WTC11 (cell line): ENCODE measurements at regions not wholly inside any gene's neighbourhood (a gene's known extent, or its start where the extent isn't known, plus 50 kb on each side); places are given as distances from the start of the nearest gene placed in this dataset.

Experiments used
- ATAC-seq: fragments of 200-7000 bp; cut with Tn5 transposase; 2 replicates; pipeline ENCODE4 v1.10.0; 2021; ENCODE audit warnings: mild to moderate bottlenecking, moderate library complexity
- CTCF ChIA-PET: fragments of 300-600 bp; sonication (Branson Sonifier 250); formaldehyde crosslinking; loops from one replicate; lab custom pipeline; 2021; ENCODE audit warnings: antibody characterized with exemption; lab: Charles Lee
- POLR2A ChIA-PET: fragments of 350-600 bp; sonication (Branson Sonifier 250); formaldehyde crosslinking; loops from one replicate; lab custom pipeline; 2021; ENCODE audit warnings: antibody characterized with exemption; lab: Charles Lee
- DNase-seq: peaks from one replicate; pipeline ENCODE4 v3.0.0; 2021; ENCODE audit warnings: low spot score
- H3K27ac Mint-ChIP-seq: 2 replicates; pipeline ENCODE4 v1.8.0; 2021; ENCODE audit warnings: mixed read lengths
- H3K27me3 Mint-ChIP-seq: 2 replicates; pipeline ENCODE4 v1.8.0; 2021; ENCODE audit warnings: low read depth, mild to moderate bottlenecking, moderate library complexity, mixed read lengths
- H3K36me3 Mint-ChIP-seq: 2 replicates; pipeline ENCODE4 v1.8.0; 2021; ENCODE audit warnings: mixed read lengths
- H3K4me1 Mint-ChIP-seq: 2 replicates; pipeline ENCODE4 v1.8.0; 2022; ENCODE audit warnings: mixed read lengths
- H3K4me3 Mint-ChIP-seq: 2 replicates; pipeline ENCODE4 v1.8.0; 2021; ENCODE audit warnings: mild to moderate bottlenecking, moderate library complexity, mixed read lengths
- H3K9me3 Mint-ChIP-seq: 2 replicates; pipeline ENCODE4 v1.8.0; 2021; ENCODE audit warnings: mixed read lengths
- EMX1 ChIP-seq: fragments of 250-450 bp; sonication (Bioruptor Pico); IDR thresholded peaks from 2 replicates; pipeline ENCODE4 v1.8.0; 2021; ENCODE audit warnings: mild to moderate bottlenecking
- ESRRA ChIP-seq: sonication (generic); formaldehyde crosslinking; IDR thresholded peaks from 2 replicates; pipeline ENCODE4 v1.8.1; 2022; ENCODE audit warnings: mild to moderate bottlenecking, missing genetic modification reagents, borderline replicate concordance
- IRF2 ChIP-seq: sonication (generic); formaldehyde crosslinking; IDR thresholded peaks from 2 replicates; pipeline ENCODE4 v1.8.0; 2022; ENCODE audit warnings: low read depth, missing genetic modification reagents, borderline replicate concordance
- KAT7 ChIP-seq: sonication (generic); formaldehyde crosslinking; IDR thresholded peaks from 2 replicates; pipeline ENCODE4 v1.8.1; 2023; ENCODE audit warnings: missing genetic modification reagents, mild to moderate bottlenecking, borderline replicate concordance
- NR2C2 ChIP-seq: sonication (generic); formaldehyde crosslinking; IDR thresholded peaks from 2 replicates; pipeline ENCODE4 v1.8.0; 2022; ENCODE audit warnings: mild to moderate bottlenecking, missing genetic modification reagents
- TEAD1 ChIP-seq: sonication (generic); formaldehyde crosslinking; IDR thresholded peaks from 2 replicates; pipeline ENCODE4 v1.8.0; 2022; ENCODE audit warnings: mild to moderate bottlenecking, missing genetic modification reagents
- TF ChIP-seq, protein P1 (sequence below): sonication (generic); formaldehyde crosslinking; IDR thresholded peaks from 2 replicates; pipeline ENCODE4 v1.8.0; 2023; ENCODE audit warnings: missing genetic modification reagents, mild to moderate bottlenecking, borderline replicate concordance
- TF ChIP-seq, protein P2 (sequence below): sonication (generic); formaldehyde crosslinking; IDR thresholded peaks from 2 replicates; pipeline ENCODE4 v1.8.1; 2023; ENCODE audit warnings: mild to moderate bottlenecking, missing genetic modification reagents
- TF ChIP-seq, protein P3 (sequence below): sonication (generic); formaldehyde crosslinking; IDR thresholded peaks from 2 replicates; pipeline ENCODE4 v1.8.0; 2023; ENCODE audit warnings: missing genetic modification reagents
- TF ChIP-seq, protein P4 (sequence below): fragments of 200-600 bp; IDR thresholded peaks from 2 replicates; pipeline ENCODE4 v1.8.0; 2022; ENCODE audit warnings: antibody characterized with exemption
- TF ChIP-seq, protein P5 (sequence below): sonication (generic); formaldehyde crosslinking; IDR thresholded peaks from 2 replicates; pipeline ENCODE4 v1.8.0; 2023; ENCODE audit warnings: mild to moderate bottlenecking, missing genetic modification reagents
- TF ChIP-seq, protein P6 (sequence below): fragments of 250-450 bp; sonication (Bioruptor Pico); conservative IDR thresholded peaks from 2 replicates; pipeline ENCODE4 v1.9.0; 2021; ENCODE audit warnings: mild to moderate bottlenecking
- TF ChIP-seq, protein P7 (sequence below): fragments of 250-450 bp; sonication (Bioruptor Pico); IDR thresholded peaks from 2 replicates; pipeline ENCODE4 v2.1.2; 2022; ENCODE audit warnings: mild to moderate bottlenecking, moderate library complexity
- TF ChIP-seq, protein P8 (sequence below): sonication (generic); formaldehyde crosslinking; IDR thresholded peaks from 2 replicates; pipeline ENCODE4 v1.8.1; 2022; ENCODE audit warnings: mild to moderate bottlenecking, missing genetic modification reagents, moderate library complexity, borderline replicate concordance

DNA sequence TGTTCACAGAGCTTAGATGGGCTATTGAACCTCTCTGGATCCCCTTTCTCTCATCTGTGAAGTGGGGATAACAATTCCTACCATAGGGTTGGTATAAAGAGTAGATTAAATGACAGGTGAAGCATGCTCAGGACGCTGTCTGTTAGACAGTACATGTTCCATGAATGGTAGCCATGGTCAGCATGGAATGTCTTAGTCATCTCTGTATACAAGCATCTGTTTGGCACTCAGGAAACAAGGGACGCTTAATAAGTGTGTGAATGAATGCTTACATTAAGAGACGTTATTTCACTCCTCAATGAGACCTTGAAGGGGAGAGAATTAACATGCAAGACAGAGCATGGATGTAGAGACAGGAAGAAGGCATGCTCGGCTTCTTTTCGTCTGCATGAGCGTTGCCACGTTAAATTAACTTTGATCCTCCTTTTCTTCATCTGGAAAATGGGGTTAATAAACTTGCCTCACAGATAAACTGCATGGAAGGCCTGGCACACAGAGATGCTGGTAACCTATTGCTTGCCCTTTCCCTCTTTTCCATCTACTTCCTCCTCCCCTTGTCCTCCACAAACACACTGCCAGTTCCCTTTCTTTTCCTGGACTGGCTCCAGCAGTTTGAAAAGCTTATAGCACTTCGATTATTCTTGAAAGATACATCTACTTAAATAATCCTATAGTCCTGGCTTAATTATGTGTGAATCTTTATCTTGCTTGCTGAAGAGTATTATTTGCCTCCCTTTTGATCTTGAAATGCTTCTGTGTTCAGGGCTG is 267.2 kb upstream of the MTNR1B start (continued):
- TF ChIP-seq, protein P1, sequence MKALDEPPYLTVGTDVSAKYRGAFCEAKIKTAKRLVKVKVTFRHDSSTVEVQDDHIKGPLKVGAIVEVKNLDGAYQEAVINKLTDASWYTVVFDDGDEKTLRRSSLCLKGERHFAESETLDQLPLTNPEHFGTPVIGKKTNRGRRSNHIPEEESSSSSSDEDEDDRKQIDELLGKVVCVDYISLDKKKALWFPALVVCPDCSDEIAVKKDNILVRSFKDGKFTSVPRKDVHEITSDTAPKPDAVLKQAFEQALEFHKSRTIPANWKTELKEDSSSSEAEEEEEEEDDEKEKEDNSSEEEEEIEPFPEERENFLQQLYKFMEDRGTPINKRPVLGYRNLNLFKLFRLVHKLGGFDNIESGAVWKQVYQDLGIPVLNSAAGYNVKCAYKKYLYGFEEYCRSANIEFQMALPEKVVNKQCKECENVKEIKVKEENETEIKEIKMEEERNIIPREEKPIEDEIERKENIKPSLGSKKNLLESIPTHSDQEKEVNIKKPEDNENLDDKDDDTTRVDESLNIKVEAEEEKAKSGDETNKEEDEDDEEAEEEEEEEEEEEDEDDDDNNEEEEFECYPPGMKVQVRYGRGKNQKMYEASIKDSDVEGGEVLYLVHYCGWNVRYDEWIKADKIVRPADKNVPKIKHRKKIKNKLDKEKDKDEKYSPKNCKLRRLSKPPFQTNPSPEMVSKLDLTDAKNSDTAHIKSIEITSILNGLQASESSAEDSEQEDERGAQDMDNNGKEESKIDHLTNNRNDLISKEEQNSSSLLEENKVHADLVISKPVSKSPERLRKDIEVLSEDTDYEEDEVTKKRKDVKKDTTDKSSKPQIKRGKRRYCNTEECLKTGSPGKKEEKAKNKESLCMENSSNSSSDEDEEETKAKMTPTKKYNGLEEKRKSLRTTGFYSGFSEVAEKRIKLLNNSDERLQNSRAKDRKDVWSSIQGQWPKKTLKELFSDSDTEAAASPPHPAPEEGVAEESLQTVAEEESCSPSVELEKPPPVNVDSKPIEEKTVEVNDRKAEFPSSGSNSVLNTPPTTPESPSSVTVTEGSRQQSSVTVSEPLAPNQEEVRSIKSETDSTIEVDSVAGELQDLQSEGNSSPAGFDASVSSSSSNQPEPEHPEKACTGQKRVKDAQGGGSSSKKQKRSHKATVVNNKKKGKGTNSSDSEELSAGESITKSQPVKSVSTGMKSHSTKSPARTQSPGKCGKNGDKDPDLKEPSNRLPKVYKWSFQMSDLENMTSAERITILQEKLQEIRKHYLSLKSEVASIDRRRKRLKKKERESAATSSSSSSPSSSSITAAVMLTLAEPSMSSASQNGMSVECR (CRISPR knock-in tag), result no peak
- TF ChIP-seq TEAD1 (CRISPR knock-in tag), result no peak
- TF ChIP-seq, protein P2, sequence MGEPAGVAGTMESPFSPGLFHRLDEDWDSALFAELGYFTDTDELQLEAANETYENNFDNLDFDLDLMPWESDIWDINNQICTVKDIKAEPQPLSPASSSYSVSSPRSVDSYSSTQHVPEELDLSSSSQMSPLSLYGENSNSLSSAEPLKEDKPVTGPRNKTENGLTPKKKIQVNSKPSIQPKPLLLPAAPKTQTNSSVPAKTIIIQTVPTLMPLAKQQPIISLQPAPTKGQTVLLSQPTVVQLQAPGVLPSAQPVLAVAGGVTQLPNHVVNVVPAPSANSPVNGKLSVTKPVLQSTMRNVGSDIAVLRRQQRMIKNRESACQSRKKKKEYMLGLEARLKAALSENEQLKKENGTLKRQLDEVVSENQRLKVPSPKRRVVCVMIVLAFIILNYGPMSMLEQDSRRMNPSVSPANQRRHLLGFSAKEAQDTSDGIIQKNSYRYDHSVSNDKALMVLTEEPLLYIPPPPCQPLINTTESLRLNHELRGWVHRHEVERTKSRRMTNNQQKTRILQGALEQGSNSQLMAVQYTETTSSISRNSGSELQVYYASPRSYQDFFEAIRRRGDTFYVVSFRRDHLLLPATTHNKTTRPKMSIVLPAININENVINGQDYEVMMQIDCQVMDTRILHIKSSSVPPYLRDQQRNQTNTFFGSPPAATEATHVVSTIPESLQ (CRISPR knock-in tag), result no peak

DNA sequence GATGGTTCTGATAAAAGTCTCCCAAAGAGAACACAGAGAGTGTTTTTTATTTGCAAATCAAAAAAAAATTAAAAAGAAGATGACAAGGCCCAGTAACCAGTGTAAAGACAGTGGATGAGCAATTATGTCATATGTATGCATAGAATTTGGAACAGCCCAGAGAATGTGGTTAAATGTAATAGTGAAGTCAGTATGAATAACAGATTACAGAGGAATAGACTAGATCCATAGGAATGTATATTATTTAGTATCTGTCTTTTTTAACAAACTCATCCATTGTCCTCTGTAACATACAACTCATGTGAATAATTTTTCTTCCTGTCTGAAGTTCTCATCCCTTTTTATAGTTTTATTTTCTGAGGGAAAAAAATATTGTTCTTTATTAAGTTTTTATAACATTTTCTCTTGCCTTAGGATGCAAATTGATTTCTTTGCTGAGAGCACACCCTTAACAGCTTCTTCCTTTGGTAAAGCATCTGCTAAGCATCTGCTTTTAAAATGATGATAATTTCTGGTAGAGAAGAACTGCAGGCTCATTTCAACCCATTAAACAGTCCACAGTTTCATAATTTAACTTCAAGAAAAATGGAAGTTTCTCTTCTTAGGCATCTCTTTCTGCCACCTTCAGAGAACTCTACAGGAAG is 266.5 kb upstream of the MTNR1B start:
- no peak for ATAC-seq
- no peak for DNase-seq
- POLR2A ChIA-PET, result no interaction called here
- TF ChIP-seq, protein P3, sequence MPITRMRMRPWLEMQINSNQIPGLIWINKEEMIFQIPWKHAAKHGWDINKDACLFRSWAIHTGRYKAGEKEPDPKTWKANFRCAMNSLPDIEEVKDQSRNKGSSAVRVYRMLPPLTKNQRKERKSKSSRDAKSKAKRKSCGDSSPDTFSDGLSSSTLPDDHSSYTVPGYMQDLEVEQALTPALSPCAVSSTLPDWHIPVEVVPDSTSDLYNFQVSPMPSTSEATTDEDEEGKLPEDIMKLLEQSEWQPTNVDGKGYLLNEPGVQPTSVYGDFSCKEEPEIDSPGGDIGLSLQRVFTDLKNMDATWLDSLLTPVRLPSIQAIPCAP (CRISPR knock-in tag), result no peak
- TF ChIP-seq NR2C2 (no peak), ESRRA (no peak), KAT7 (CRISPR knock-in tag) (no peak)
- peaks cover 18% of the 10 kb centered on the region for H3K36me3 Mint-ChIP-seq
- CTCF ChIA-PET, result no interaction called here
- H3K27me3 Mint-ChIP-seq, result no peaks in the 10 kb centered on the region
- peaks cover 22% of the 10 kb centered on the region for H3K9me3 Mint-ChIP-seq
- no peak overlapping the region for H3K27ac Mint-ChIP-seq
- H3K4me1 Mint-ChIP-seq, result peaks cover 10% of the 10 kb centered on the region
- H3K4me3 Mint-ChIP-seq, result no peak overlapping the region

DNA sequence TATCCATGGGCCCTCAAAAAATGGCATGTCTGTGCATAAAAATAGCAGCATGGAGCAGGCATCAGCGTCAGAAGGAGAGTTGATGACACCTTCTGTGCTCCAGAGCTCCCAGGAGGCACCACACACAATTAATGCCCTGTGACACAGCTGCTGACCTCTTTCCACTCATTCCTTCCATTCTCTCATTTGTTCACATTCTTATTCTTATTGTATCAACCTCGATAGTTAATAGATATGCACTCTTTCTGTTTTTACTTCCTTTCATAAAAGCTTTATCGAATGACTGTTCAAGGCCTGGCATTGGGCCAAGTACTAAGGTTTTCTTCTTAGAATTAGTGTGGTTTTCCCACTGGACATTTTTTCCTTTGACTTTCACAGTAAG is 266.0 kb upstream of the MTNR1B start:
- POLR2A ChIA-PET, result no interaction called here
- no peak overlapping the region for H3K27ac Mint-ChIP-seq
- TF ChIP-seq, protein P4, sequence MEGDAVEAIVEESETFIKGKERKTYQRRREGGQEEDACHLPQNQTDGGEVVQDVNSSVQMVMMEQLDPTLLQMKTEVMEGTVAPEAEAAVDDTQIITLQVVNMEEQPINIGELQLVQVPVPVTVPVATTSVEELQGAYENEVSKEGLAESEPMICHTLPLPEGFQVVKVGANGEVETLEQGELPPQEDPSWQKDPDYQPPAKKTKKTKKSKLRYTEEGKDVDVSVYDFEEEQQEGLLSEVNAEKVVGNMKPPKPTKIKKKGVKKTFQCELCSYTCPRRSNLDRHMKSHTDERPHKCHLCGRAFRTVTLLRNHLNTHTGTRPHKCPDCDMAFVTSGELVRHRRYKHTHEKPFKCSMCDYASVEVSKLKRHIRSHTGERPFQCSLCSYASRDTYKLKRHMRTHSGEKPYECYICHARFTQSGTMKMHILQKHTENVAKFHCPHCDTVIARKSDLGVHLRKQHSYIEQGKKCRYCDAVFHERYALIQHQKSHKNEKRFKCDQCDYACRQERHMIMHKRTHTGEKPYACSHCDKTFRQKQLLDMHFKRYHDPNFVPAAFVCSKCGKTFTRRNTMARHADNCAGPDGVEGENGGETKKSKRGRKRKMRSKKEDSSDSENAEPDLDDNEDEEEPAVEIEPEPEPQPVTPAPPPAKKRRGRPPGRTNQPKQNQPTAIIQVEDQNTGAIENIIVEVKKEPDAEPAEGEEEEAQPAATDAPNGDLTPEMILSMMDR, result no peak
- TF ChIP-seq, protein P5, sequence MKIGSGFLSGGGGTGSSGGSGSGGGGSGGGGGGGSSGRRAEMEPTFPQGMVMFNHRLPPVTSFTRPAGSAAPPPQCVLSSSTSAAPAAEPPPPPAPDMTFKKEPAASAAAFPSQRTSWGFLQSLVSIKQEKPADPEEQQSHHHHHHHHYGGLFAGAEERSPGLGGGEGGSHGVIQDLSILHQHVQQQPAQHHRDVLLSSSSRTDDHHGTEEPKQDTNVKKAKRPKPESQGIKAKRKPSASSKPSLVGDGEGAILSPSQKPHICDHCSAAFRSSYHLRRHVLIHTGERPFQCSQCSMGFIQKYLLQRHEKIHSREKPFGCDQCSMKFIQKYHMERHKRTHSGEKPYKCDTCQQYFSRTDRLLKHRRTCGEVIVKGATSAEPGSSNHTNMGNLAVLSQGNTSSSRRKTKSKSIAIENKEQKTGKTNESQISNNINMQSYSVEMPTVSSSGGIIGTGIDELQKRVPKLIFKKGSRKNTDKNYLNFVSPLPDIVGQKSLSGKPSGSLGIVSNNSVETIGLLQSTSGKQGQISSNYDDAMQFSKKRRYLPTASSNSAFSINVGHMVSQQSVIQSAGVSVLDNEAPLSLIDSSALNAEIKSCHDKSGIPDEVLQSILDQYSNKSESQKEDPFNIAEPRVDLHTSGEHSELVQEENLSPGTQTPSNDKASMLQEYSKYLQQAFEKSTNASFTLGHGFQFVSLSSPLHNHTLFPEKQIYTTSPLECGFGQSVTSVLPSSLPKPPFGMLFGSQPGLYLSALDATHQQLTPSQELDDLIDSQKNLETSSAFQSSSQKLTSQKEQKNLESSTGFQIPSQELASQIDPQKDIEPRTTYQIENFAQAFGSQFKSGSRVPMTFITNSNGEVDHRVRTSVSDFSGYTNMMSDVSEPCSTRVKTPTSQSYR, result no peak
- TF ChIP-seq, protein P6, sequence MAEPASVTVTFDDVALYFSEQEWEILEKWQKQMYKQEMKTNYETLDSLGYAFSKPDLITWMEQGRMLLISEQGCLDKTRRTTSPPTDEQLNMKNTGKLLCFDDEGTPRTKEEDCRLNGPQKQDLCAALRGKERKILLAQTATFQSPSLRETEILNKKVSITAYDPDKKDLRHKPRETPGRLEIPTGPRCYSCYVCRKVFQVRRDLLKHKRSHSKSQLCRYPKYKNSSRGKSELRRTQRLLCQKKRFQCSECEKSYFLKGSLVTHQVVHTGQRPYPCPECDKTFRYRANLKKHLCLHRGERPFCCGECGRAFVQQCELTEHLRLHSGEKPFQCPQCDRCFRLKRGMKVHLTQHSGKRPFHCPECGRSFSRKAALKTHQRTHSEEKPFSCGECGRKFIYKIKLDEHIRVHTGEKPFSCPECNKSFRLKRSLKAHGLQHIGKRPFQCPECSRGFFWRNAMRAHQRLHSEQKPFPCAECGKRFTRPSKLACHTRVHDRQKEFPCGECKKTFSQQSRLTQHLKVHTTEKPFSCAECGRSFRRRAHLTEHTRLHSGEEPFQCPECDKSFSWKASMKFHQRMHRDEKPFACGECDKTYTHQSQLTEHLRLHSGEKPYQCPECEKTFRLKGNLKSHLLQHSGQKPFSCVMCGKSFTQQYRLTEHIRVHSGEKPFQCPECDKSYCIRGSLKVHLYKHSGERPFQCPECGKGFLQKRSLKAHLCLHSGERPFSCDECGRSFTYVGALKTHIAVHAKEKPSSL (CRISPR knock-in tag), result no peak
- TF ChIP-seq, protein P7, sequence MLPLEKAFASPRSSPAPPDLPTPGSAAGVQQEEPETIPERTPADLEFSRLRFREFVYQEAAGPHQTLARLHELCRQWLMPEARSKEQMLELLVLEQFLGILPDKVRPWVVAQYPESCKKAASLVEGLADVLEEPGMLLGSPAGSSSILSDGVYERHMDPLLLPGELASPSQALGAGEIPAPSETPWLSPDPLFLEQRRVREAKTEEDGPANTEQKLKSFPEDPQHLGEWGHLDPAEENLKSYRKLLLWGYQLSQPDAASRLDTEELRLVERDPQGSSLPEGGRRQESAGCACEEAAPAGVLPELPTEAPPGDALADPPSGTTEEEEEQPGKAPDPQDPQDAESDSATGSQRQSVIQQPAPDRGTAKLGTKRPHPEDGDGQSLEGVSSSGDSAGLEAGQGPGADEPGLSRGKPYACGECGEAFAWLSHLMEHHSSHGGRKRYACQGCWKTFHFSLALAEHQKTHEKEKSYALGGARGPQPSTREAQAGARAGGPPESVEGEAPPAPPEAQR (CRISPR knock-in tag), result no peak
- no peak for TF ChIP-seq IRF2 (CRISPR knock-in tag)
- TF ChIP-seq, protein P8, sequence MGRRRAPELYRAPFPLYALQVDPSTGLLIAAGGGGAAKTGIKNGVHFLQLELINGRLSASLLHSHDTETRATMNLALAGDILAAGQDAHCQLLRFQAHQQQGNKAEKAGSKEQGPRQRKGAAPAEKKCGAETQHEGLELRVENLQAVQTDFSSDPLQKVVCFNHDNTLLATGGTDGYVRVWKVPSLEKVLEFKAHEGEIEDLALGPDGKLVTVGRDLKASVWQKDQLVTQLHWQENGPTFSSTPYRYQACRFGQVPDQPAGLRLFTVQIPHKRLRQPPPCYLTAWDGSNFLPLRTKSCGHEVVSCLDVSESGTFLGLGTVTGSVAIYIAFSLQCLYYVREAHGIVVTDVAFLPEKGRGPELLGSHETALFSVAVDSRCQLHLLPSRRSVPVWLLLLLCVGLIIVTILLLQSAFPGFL, result no peak
- TF ChIP-seq EMX1 (CRISPR knock-in tag), result no peak

More for the DNA sequence above, 266.0 kb upstream of the MTNR1B start:
- no peak overlapping the region for H3K4me3 Mint-ChIP-seq
- DNase-seq (no peak), ATAC-seq (no peak)
- peaks cover 18% of the 10 kb centered on the region for H3K36me3 Mint-ChIP-seq
- H3K27me3 Mint-ChIP-seq, result no peaks in the 10 kb centered on the region
- CTCF ChIA-PET, result no interaction called here
- H3K9me3 Mint-ChIP-seq, result peaks cover 22% of the 10 kb centered on the region
- peaks cover 11% of the 10 kb centered on the region for H3K4me1 Mint-ChIP-seq
